BJ (cell line): ENCODE measurements at regions not wholly inside any gene's neighbourhood (a gene's known extent, or its start where the extent isn't known, plus 50 kb on each side); places are given as distances from the start of the nearest gene placed in this dataset.

Experiments
- CTCF ChIA-PET: fragments of 350-600 bp; formaldehyde crosslinking; extraction: SDS; loops from one replicate; lab custom pipeline; 2021; ENCODE audit warnings: antibody characterized with exemption, inconsistent platforms; lab: Yijun Ruan, JAX
- POLR2A ChIA-PET: fragments of 300-600 bp; sonication (Branson Sonifier 250); formaldehyde crosslinking; extraction: SDS; loops from one replicate; lab custom pipeline; 2021; ENCODE audit warnings: antibody characterized with exemption; lab: Charles Lee
- DNase-seq: peaks from one replicate; pipeline ENCODE4 v3.0.0-alpha.2; 2011; ENCODE audit warnings: low read depth
- H3K27me3 ChIP-seq: 2 replicates; pipeline ENCODE4 v1.6.0; 2011; ENCODE audit warnings: low read length; ENCODE audit not compliant: control insufficient read depth, insufficient read depth
- H3K36me3 ChIP-seq: 2 replicates; pipeline ENCODE4 v1.5.1; 2011; ENCODE audit warnings: low read length; ENCODE audit not compliant: control insufficient read depth, insufficient read depth
- H3K4me3 ChIP-seq: 2 replicates; pipeline ENCODE4 v1.5.1; 2011; ENCODE audit warnings: low read depth, mild to moderate bottlenecking, control low read depth, low read length
- TF ChIP-seq, protein P1 (sequence below): IDR thresholded peaks from 2 replicates; pipeline ENCODE4 v1.5.1; 2011; ENCODE audit warnings: low read depth, mild to moderate bottlenecking, control low read depth, inconsistent platforms, low read length, moderate library complexity; ENCODE audit not compliant: insufficient read depth

DNA sequence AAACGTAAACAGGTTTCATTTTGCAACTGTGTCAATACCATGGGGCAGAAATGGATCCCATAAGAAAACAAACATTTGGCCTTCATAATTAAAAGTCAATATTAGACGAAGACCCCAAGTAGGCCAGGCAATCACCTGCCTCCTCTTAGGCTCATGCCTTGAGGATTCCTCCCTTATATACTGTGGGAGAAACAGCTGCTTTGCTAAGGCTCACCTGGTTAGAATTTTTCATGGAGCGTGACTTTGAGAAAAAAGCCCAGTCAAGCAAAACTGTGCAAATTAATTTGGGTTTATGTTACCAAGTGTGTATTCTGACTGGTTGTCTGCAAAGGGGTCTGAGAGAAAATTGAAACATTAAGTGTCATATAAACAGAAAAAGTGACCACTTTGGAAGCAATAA, 605.3 kb upstream of the USP24 start:
- CTCF ChIA-PET: no interaction called here
- Histone ChIP-seq H3K4me3 (no peak overlapping the region), H3K27me3 (no peaks in the 10 kb centered on the region), H3K36me3 (no peaks in the 10 kb centered on the region)
- no peak for DNase-seq
- POLR2A ChIA-PET: no interaction called here
- TF ChIP-seq, protein P1, sequence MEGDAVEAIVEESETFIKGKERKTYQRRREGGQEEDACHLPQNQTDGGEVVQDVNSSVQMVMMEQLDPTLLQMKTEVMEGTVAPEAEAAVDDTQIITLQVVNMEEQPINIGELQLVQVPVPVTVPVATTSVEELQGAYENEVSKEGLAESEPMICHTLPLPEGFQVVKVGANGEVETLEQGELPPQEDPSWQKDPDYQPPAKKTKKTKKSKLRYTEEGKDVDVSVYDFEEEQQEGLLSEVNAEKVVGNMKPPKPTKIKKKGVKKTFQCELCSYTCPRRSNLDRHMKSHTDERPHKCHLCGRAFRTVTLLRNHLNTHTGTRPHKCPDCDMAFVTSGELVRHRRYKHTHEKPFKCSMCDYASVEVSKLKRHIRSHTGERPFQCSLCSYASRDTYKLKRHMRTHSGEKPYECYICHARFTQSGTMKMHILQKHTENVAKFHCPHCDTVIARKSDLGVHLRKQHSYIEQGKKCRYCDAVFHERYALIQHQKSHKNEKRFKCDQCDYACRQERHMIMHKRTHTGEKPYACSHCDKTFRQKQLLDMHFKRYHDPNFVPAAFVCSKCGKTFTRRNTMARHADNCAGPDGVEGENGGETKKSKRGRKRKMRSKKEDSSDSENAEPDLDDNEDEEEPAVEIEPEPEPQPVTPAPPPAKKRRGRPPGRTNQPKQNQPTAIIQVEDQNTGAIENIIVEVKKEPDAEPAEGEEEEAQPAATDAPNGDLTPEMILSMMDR: no peak

DNA sequence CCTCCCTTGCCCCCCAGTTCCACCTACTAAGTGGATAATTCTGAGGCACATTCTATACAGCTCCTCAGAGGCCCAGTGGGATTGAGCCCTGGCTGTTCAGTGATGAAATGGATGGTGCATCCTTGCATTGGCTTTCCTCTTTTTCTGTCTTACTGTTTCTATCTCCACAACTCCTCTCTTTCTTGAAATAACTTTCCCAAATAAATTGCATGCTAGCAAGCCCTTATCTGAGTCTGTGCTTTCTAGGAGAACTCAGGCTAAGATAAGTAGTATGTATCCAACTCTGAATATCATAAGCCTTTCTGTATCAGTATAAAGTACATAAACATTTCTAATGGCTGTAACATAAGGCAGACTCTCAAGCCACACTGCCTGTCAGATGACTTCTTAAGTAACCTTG, 603.8 kb upstream of the USP24 start:
- DNase-seq: no peak
- ChIA-PET POLR2A (no interaction called here), CTCF (no interaction called here)
- Histone ChIP-seq H3K4me3 (no peak overlapping the region), H3K36me3 (no peaks in the 10 kb centered on the region), H3K27me3 (no peaks in the 10 kb centered on the region)
- TF ChIP-seq, protein P1: no peak

- no peak for DNase-seq
- ChIA-PET CTCF (interaction anchor here (0.8 kb wide), 1 partner anchor 10 kb away, joined by 3 read pairs; no protein-coding TSS in a partner anchor), POLR2A (no interaction called here)
- Histone ChIP-seq H3K4me3 (no peak overlapping the region), H3K36me3 (no peaks in the 10 kb centered on the region), H3K27me3 (no peaks in the 10 kb centered on the region)
- TF ChIP-seq, protein P1: no peak
Observed at GRCh38 chr1:55816456-55817426, 601.6 kb upstream of the USP24 start.

- Histone ChIP-seq H3K27me3 (no peaks in the 10 kb centered on the region), H3K36me3 (no peaks in the 10 kb centered on the region), H3K4me3 (no peak overlapping the region)
- TF ChIP-seq, protein P1: no peak
- POLR2A ChIA-PET: no interaction called here
- no peak for DNase-seq
- CTCF ChIA-PET: interaction anchor here (0.8 kb wide), 1 partner anchor 11 kb away, joined by 3 read pairs; no protein-coding TSS in a partner anchor
Observed at GRCh38 chr1:55815745-55816455, 600.7 kb upstream of the USP24 start.

GRCh38 chr1:55814967-55815366, 599.8 kb upstream of the USP24 start:
- Histone ChIP-seq H3K27me3 (no peaks in the 10 kb centered on the region), H3K36me3 (no peaks in the 10 kb centered on the region), H3K4me3 (no peak overlapping the region)
- DNase-seq: no peak
- ChIA-PET CTCF (no interaction called here), POLR2A (no interaction called here)
- TF ChIP-seq, protein P1: no peak
